ENCODE measurements at regions not wholly inside any gene's neighbourhood (a gene's known extent, or its start where the extent isn't known, plus 50 kb on each side); places are given as distances from the start of the nearest gene placed in this dataset.

- DNase-seq, result no peak
These were observed 110.1 kb upstream of the VEGFC start for GRCh38 chr4:176902710-176903323.

- no peak for DNase-seq
These were observed 114.0 kb upstream of the VEGFC start for GRCh38 chr4:176906709-176907108.

DNA sequence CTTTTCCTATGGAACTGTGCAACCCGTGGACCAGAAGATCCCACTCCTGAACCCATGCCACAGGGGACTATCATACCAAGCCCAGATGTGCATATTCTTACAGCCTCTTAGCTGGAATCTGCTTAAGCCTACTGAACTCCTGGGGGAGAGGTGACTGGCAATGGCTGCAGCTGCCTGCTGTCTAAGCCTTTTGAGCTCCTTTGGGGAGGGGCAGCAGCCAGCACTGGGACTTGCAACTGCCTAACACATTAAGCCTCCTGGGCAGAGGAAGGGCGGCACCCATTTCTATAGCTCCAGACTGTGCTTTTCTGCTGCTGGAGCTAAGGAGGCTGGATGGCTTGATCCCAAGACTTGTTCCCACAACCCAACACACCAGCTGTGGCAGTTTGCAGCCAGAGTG is 117.9 kb upstream of the VEGFC start:
- DNase-seq, result no peak

GRCh38 chr4:176919631-176920030 is 126.9 kb upstream of the VEGFC start:
- no peak for DNase-seq

DNA sequence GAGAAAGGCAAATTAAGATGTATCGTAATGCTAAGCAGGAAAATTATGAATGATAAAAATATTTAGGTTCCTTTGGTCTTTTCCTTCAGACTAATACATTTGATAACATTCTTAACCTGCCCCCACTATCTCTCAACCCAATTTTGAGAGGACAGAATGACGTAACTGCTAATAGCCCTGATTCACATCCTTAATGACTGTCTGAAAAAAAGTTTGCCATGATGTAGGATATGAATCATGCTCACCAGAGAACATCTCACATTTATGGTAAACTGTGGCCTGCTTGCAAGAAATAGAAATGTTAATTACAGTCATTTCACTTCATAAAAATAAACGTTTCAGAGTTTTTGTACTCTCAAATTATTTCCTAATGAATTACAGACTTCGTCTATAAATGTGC is 128.0 kb upstream of the VEGFC start:
- DNase-seq, result no peak

DNA sequence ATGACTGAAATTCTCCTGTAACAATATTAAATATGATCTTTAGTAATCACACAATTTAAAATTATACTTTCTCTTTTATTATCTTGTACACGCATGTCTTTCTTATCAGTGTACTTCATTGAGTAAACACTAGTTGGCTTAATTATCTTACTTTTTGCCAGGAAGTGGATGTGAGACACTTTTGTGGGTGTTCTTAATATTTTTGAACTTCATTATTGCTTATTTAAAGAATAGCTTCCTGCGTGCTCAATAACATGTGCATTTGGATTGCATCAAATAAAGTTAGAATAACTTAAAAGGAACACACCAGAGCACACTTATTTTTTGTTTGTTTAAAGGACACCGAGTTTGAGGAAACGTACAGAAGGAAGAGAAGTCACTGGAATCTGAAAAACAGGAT is 128.5 kb upstream of the VEGFC start:
- DNase-seq, result no peak

DNA sequence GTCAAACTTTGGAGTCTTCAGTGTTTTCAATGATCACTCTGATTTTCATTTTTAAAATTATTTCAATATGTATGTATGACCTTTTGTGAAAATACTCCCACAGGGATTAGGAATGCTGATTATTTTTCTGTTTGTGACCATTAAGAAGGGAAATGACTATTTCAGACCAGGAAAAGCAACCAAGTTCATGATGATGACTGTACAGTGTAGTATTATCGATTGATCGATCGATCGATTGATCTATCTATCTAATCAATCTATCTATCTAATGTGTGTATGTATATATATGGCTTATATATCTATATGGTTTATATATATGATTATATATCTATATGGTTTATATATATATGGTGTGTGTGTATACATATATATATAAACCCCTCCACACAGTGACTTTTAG is 131.5 kb upstream of the VEGFC start:
- no peak for DNase-seq

DNA sequence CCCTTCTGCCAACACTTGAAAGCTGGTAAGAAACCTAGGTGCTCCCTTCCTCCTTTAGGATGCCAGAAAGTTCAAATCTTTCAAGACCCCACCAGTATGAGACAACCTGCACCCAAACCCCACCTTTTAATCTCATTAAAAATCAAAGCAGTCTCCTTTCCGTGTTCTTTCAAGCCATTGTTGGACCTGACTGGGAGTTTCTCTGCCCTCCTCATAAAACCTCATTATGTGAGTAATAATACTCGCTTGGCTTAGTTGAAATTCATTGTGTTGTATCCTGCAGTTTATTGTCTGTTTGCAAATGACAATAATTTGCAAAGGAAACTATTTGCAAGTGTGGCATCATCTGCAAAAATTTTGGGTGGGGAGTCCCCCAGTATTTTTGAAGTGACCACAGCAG is 133.2 kb upstream of the VEGFC start:
- DNase-seq, result no peak

GRCh38 chr4:176927117-176927516 is 134.4 kb upstream of the VEGFC start:
- DNase-seq, result no peak

DNA sequence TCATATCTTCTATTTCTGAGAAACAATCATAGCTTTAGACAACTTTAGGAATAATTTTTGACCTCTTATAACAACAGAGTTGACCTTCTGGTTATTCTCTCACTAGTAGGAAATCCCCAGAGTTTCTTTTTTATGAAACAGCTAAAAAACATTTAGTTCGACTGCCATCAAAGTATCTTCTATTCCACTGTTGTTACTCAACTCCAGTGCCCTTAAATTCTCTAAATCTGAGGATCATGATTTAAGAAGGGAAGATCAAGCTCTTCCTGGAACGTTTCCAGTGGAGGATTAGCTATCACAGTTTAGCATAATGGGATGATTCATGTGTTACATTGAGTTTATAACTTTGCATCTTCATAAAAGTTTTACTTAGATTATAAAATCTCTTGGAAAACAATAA is 134.9 kb upstream of the VEGFC start:
- no peak for DNase-seq

GRCh38 chr4:176939445-176939844 is 146.7 kb upstream of the VEGFC start:
- DNase-seq, result no peak

- DNase-seq, result no peak
These were observed 152.6 kb upstream of the VEGFC start for GRCh38 chr4:176945334-176945733.

DNA sequence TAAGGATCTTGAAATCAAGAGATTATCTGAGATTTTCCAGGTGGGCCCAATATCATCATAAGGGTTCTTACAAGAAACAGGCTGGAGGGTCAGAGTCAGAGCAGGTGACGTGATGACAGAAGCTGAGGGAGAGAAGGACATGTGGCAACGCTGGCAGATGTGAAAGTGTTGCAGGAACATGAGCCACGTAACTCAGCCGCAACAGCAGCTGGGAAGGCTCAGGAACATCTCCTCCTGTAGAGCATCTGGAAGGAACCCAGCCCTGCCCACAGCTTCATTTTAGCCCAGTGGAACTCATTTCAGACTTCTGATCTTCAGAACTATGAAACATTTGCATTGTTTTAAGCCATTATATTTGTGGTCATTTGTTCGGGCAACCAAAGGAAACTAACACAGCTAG is 156.3 kb upstream of the VEGFC start:
- DNase-seq, result no peak

GRCh38 chr4:176953021-176953420 is 160.3 kb upstream of the VEGFC start:
- DNase-seq, result no peak

DNA sequence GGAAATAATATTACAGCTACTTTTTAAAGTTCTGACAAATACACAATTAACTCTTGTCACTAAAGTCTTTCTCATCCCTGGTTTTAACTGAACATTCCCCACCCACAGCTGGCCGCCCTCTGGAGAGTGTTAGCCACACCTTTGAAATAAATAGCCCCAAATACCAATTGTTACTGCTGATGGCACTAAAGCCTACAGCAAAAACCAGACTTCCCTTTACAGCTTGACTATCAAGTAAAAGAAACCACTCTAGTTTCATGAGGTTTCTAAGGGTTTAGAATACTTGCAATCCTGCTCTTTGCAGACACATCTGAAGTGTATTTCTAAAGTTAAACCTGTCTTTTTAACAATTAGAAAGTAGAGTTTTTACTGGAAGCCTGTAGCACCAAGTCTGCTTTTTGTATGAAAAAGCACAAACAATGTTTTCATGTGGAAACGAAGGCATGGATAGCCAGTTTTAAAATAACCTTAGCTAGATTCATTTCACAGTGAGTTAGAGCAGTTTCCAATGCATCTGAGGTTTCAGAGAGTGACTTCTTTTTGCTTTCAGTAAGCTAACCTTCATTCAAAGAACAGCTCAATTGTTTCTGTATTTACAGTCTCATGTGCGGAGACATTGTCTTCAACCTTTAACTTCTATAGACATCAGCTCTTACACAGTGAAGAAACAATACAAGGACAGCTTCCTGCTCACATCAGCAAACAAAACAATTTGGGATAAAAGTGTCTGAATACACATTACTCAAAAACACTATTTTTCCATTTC is 164.8 kb upstream of the VEGFC start:
- no peak for DNase-seq

- DNase-seq, result no peak
These were observed 167.3 kb upstream of the VEGFC start for GRCh38 chr4:176959980-176960379.

- DNase-seq, result no peak
These were observed 170.4 kb upstream of the VEGFC start for GRCh38 chr4:176963121-176963520.

- no peak for DNase-seq
These were observed 171.5 kb upstream of the VEGFC start for GRCh38 chr4:176964116-176964691.

GRCh38 chr4:176967586-176967985 is 174.9 kb upstream of the VEGFC start:
- DNase-seq, result no peak

GRCh38 chr4:176968094-176968493 is 175.4 kb upstream of the VEGFC start:
- DNase-seq, result no peak

DNA sequence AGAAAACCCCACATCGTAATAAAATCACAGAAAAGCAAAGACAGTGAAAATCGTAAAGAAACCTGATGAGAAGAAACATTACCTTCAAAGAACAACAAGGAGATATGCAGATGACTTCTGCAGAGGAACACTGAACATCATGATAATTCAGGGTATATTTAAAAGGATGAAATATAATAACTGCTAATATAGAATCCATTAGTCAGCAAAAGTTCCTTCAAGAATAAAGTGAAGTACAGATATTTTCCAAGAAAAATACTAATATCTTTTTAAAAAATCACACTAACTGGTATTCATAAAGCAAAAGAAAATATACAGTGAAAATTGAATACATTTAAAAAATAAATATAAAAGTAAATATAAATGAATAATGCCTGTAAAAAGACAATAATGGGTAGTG is 176.3 kb upstream of the VEGFC start:
- no peak for DNase-seq

GRCh38 chr4:176970853-176971252 is 178.1 kb upstream of the VEGFC start:
- no peak for DNase-seq

DNA sequence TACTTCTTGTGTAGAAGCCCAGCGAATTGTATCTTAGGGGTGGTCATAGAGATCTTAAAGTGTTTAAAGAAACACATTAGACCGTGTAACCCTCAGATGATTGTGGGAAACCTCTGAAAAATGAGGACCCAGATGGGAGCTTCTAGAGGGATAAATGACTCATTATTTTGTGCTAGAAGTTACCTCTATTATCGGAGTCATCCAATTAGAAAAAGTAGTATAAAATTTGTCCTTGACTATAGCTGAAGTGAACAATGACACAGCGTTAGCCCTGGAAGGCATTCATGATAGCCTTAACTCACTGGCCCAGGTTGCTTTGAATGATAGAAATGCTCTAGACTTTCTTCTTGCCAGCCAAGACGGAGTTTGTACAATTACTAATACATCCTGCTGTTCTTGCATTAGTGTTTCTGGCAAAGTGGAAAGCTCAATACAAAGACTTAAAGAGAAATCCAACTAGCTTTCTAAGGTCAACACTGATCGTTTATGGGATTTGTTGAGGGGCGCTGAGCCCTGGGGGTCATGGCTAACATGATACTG is 178.9 kb upstream of the VEGFC start:
- DNase-seq, result no peak

DNA sequence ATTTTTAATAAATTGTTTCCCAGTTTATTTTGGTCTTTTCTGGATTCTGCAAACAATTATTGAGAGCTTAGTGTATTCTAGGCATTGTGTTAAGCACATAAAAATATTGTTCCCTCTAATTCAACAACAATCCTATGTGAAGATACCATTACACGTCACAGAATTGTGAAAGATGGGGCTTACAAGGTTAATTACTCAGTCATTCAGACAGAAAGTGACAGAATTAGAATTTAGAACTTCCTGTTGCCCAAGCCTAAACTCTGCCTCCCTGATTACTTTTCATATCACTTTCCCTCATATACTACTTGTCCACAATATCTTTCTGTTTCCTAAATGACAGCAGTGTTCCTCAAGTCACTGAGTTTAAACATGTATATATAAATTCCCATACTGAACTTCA is 186.7 kb upstream of the VEGFC start:
- no peak for DNase-seq

Measured in activated gamma-delta T cell (primary cell).